ENCODE measurements at regions not wholly inside any gene's neighbourhood (a gene's known extent, or its start where the extent isn't known, plus 50 kb on each side); places are given as distances from the start of the nearest gene placed in this dataset.

GRCh38 chr9:7376833-7377232, 422.7 kb downstream of the DMAC1 start:
- H3K36me3 ChIP-seq (ENCODE audit: control insufficient read depth in 2 of 4, insufficient read depth in 4 of 4, low read length in 3 of 4): no peaks in the 10 kb centered on the region
- H3K4me3 ChIP-seq (ENCODE audit: extremely low read depth in 1 of 4, insufficient read depth in 2 of 4, low read depth in 3 of 4, low read length in 4 of 4): no peak overlapping the region
- H3K14ac ChIP-seq (ENCODE audit: insufficient read length): no peak overlapping the region
- H2AK5ac ChIP-seq (ENCODE audit: low read depth, low read length): no peak overlapping the region
- H3K79me1 ChIP-seq (ENCODE audit: low read depth, low read length): no peaks in the 10 kb centered on the region
- H3K23ac ChIP-seq (ENCODE audit: insufficient read length): no peak overlapping the region
- no peak overlapping the region for H2BK5ac ChIP-seq (ENCODE audit: low read depth, low read length)
- H3K4ac ChIP-seq (replicated peaks; ENCODE audit: insufficient read length, low read depth, low read length): no peak overlapping the region
- DNase-seq (ENCODE audit: low read depth in 1 of 2, low spot score in 2 of 2) (no peak), FAIRE-seq (no peak)
- no peak overlapping the region for H3K4me2 ChIP-seq (ENCODE audit: insufficient read depth in 1 of 2, low read depth in 2 of 2, low read length in 2 of 2)
- no peak overlapping the region for H3K18ac ChIP-seq (ENCODE audit: extremely low read depth, low read length)
- ChIA-PET POLR2A (ENCODE audit: partially characterized antibody) (no interaction called here), CTCF (ENCODE audit: partially characterized antibody) (interaction anchor here (0.6 to 1.9 kb wide), 3 partner anchors 16 to 470 kb away, joined by 3 to 10 read pairs (median 5); no protein-coding TSS in a partner anchor)
- no peak overlapping the region for H2AFZ ChIP-seq (ENCODE audit: low read length)
- H3K27ac ChIP-seq (ENCODE audit: low read depth, low read length): no peak overlapping the region
- no peaks in the 10 kb centered on the region for H4K20me1 ChIP-seq (replicated peaks in 1 of 2; ENCODE audit: control insufficient read depth in 1 of 2, insufficient read depth in 2 of 2, low read length in 2 of 2)
- no peak overlapping the region for H2BK120ac ChIP-seq (replicated peaks; ENCODE audit: low read depth, low read length)
- no peaks in the 10 kb centered on the region for H3K9me3 ChIP-seq (ENCODE audit: insufficient read depth in 2 of 2, low read depth in 1 of 2, low read length in 1 of 2)
- H4K8ac ChIP-seq (ENCODE audit: extremely low read depth, insufficient read depth, low read length): no peak overlapping the region
- no peaks in the 10 kb centered on the region for H3K23me2 ChIP-seq (ENCODE audit: low read depth, low read length)
- no peak overlapping the region for H4K91ac ChIP-seq (replicated peaks; ENCODE audit: insufficient read length, low read length)
- H2BK12ac ChIP-seq (ENCODE audit: low read depth, low read length): no peak overlapping the region
- H2BK15ac ChIP-seq (ENCODE audit: low read length): no peak overlapping the region
- no peak overlapping the region for H3K9ac ChIP-seq (replicated peaks in 1 of 4; ENCODE audit: extremely low read depth in 1 of 4, low read depth in 3 of 4, low read length in 3 of 4)
- 91% methylated on average over 5 of the region's 5 CpGs; no CpG with 5 or more reads in 1 of the 2 experiments for WGBS, 2 experiments (ENCODE audit: extremely low coverage in 1 of 2, insufficient coverage in 1 of 2, insufficient read length in 1 of 2, insufficient replicate concordance in 2 of 2, low coverage in 1 of 2, low lambda C conversion rate in 2 of 2, missing lambda C conversion rate in 1 of 2)
- no peak overlapping the region for H4K5ac ChIP-seq (ENCODE audit: insufficient read length, low read depth, low read length)
- no peak overlapping the region for H3K56ac ChIP-seq (replicated peaks; ENCODE audit: insufficient read length, low read depth, low read length)
- no peaks in the 10 kb centered on the region; a peak in 1 of 7 replicates for H3K4me1 ChIP-seq (replicated peaks in 1 of 4; ENCODE audit: control insufficient read depth in 3 of 4, insufficient read depth in 4 of 4, low read length in 3 of 4)
- no peaks in the 10 kb centered on the region for H3K79me2 ChIP-seq (ENCODE audit: control insufficient read depth in 1 of 2, insufficient read depth in 2 of 2, low read length in 2 of 2)
- H2BK20ac ChIP-seq (ENCODE audit: low read length): no peak overlapping the region
- H3K27me3 ChIP-seq (replicated peaks in 1 of 4; ENCODE audit: control insufficient read depth in 3 of 4, extremely low read depth in 1 of 4, insufficient read depth in 3 of 4, low read length in 3 of 4): no peaks in the 10 kb centered on the region
- no peak for TF ChIP-seq CHD7 (IDR thresholded peaks at IDR 0.05; ENCODE audit: insufficient replicate concordance, low read length)

All from H1 (cell line).